ENCODE measurements at regions not wholly inside any gene's neighbourhood (a gene's known extent, or its start where the extent isn't known, plus 50 kb on each side); places are given as distances from the start of the nearest gene placed in this dataset.

- no peaks in the 10 kb centered on the region for H3K27me3 ChIP-seq
- H3K36me3 ChIP-seq = no peaks in the 10 kb centered on the region
- H3K27ac ChIP-seq = no peak overlapping the region
- DNase-seq (no peak), ATAC-seq (no peak)
- no peaks in the 10 kb centered on the region for H3K4me1 ChIP-seq
- H3K9me3 ChIP-seq = no peaks in the 10 kb centered on the region
- TF ChIP-seq CTCF (IDR thresholded peaks at IDR 0.05) = no peak
- no peak overlapping the region for H3K4me3 ChIP-seq
- intact Hi-C loops (cut with DNase I) = no loop called here
Measured at GRCh38 chr10:45564303-45564959, 108.1 kb downstream of the ZFAND4 start.

GRCh38 chr10:45561952-45562351 is 110.6 kb downstream of the ZFAND4 start:
- ATAC-seq (no peak), DNase-seq (no peak)
- Histone ChIP-seq H3K27ac (no peak overlapping the region), H3K9me3 (no peaks in the 10 kb centered on the region), H3K4me3 (no peak overlapping the region), H3K36me3 (no peaks in the 10 kb centered on the region), H3K4me1 (peaks cover 10% of the 10 kb centered on the region), H3K27me3 (no peaks in the 10 kb centered on the region)
- intact Hi-C loops (cut with DNase I) = no loop called here
- TF ChIP-seq CTCF (IDR thresholded peaks at IDR 0.05) = no peak

GRCh38 chr10:45560262-45560661 is 112.3 kb downstream of the ZFAND4 start:
- intact Hi-C loops (cut with DNase I) = no loop called here
- H3K4me3 ChIP-seq = no peak overlapping the region
- DNase-seq (no peak), ATAC-seq (no peak)
- H3K9me3 ChIP-seq = no peaks in the 10 kb centered on the region
- H3K27me3 ChIP-seq = no peaks in the 10 kb centered on the region
- H3K27ac ChIP-seq = no peak overlapping the region
- H3K36me3 ChIP-seq = no peaks in the 10 kb centered on the region
- no peak for TF ChIP-seq CTCF (IDR thresholded peaks at IDR 0.05)
- H3K4me1 ChIP-seq = peaks cover 10% of the 10 kb centered on the region

GRCh38 chr10:45558425-45558824 is 114.1 kb downstream of the ZFAND4 start:
- H3K4me1 ChIP-seq = peaks cover 10% of the 10 kb centered on the region
- H3K4me3 ChIP-seq = no peak overlapping the region
- no peaks in the 10 kb centered on the region for H3K9me3 ChIP-seq
- TF ChIP-seq CTCF (IDR thresholded peaks at IDR 0.05) = no peak
- no peak for DNase-seq
- no peaks in the 10 kb centered on the region for H3K36me3 ChIP-seq
- intact Hi-C loops (cut with DNase I) = no loop called here
- no peak for ATAC-seq
- H3K27ac ChIP-seq = no peak overlapping the region
- H3K27me3 ChIP-seq = no peaks in the 10 kb centered on the region

GRCh38 chr10:45557275-45557905 is 115.2 kb downstream of the ZFAND4 start:
- DNase-seq (no peak), ATAC-seq (peak; percentile 89)
- Histone ChIP-seq H3K36me3 (no peaks in the 10 kb centered on the region), H3K4me1 (peaks cover 10% of the 10 kb centered on the region), H3K27ac (no peak overlapping the region), H3K27me3 (no peaks in the 10 kb centered on the region), H3K4me3 (no peak overlapping the region), H3K9me3 (no peaks in the 10 kb centered on the region)
- intact Hi-C loops (cut with DNase I) = no loop called here
- no peak for TF ChIP-seq CTCF (IDR thresholded peaks at IDR 0.05)
